ENCODE measurements at regions not wholly inside any gene's neighbourhood (a gene's known extent, or its start where the extent isn't known, plus 50 kb on each side); places are given as distances from the start of the nearest gene placed in this dataset.

DNA sequence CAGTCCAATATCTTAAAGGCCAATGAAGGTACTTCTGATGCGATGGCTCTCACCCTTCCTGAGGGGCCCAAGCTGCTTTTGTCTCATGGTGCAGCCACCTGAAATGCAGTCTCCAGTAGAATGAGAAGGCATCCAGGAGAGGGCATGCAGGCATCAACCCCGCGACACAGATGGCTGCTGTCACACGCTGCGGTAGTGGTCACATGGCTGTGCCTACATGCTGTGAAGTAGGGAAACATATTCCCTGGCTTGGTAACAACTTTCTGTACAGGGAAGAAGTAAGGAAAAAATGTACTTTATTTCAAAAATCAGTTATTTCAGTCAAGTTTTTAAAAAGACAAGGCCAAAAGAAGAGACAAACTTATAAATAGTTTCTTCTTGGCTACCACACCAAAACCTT is 139.9 kb downstream of the TRIML1 start:
- TF ChIP-seq, protein P1, sequence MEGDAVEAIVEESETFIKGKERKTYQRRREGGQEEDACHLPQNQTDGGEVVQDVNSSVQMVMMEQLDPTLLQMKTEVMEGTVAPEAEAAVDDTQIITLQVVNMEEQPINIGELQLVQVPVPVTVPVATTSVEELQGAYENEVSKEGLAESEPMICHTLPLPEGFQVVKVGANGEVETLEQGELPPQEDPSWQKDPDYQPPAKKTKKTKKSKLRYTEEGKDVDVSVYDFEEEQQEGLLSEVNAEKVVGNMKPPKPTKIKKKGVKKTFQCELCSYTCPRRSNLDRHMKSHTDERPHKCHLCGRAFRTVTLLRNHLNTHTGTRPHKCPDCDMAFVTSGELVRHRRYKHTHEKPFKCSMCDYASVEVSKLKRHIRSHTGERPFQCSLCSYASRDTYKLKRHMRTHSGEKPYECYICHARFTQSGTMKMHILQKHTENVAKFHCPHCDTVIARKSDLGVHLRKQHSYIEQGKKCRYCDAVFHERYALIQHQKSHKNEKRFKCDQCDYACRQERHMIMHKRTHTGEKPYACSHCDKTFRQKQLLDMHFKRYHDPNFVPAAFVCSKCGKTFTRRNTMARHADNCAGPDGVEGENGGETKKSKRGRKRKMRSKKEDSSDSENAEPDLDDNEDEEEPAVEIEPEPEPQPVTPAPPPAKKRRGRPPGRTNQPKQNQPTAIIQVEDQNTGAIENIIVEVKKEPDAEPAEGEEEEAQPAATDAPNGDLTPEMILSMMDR (IDR thresholded peaks at IDR 0.05 in 8 of 11, conservative IDR thresholded peaks at IDR 0.05 in 3 of 11): no peak
- TF ChIP-seq POLR2A (IDR thresholded peaks at IDR 0.05) (no peak), POLR2AphosphoS5 (IDR thresholded peaks at IDR 0.05) (no peak)

All from spleen (tissue), 7 donors.